ENCODE measurements at regions not wholly inside any gene's neighbourhood (a gene's known extent, or its start where the extent isn't known, plus 50 kb on each side); places are given as distances from the start of the nearest gene placed in this dataset.

- DNase-seq (ENCODE audit: extremely low read depth, low read depth), result no peak
- TF ChIP-seq CTCF (IDR thresholded peaks at IDR 0.05; ENCODE audit: low read depth, low read length), result no peak
These were observed 383.1 kb upstream of the PAPPA start for GRCh38 chr9:115770521-115770920.

GRCh38 chr9:115775659-115776058 is 377.9 kb upstream of the PAPPA start:
- DNase-seq (ENCODE audit: extremely low read depth, low read depth), result no peak
- no peak for TF ChIP-seq CTCF (IDR thresholded peaks at IDR 0.05; ENCODE audit: low read depth, low read length)

- no peak for DNase-seq (ENCODE audit: extremely low read depth, low read depth)
- TF ChIP-seq CTCF (IDR thresholded peaks at IDR 0.05; ENCODE audit: low read depth, low read length), result no peak
These were observed 376.0 kb upstream of the PAPPA start for GRCh38 chr9:115777610-115778009.

GRCh38 chr9:115781070-115781736 is 372.4 kb upstream of the PAPPA start:
- DNase-seq (ENCODE audit: extremely low read depth, low read depth), result no peak
- no peak for TF ChIP-seq CTCF (IDR thresholded peaks at IDR 0.05; ENCODE audit: low read depth, low read length)

- DNase-seq (ENCODE audit: extremely low read depth, low read depth), result no peak
- no peak for TF ChIP-seq CTCF (IDR thresholded peaks at IDR 0.05; ENCODE audit: low read depth, low read length)
These were observed 367.3 kb upstream of the PAPPA start for GRCh38 chr9:115786321-115786720.

GRCh38 chr9:115790520-115790919 is 363.1 kb upstream of the PAPPA start:
- DNase-seq (ENCODE audit: extremely low read depth, low read depth), result no peak
- TF ChIP-seq CTCF (IDR thresholded peaks at IDR 0.05; ENCODE audit: low read depth, low read length), result no peak

- no peak for DNase-seq (ENCODE audit: extremely low read depth, low read depth)
- no peak for TF ChIP-seq CTCF (IDR thresholded peaks at IDR 0.05; ENCODE audit: low read depth, low read length)
These were observed 358.6 kb upstream of the PAPPA start for GRCh38 chr9:115794921-115795475.

All from AG09319 (cell line).